NCI-H187 (cell line): ENCODE measurements at regions not wholly inside any gene's neighbourhood (a gene's known extent, or its start where the extent isn't known, plus 50 kb on each side); places are given as distances from the start of the nearest gene placed in this dataset.
"Not testable (repeated sequence)": the region's sequence is repeated elsewhere in the genome, so short reads cannot be mapped to it uniquely, and the experiment has no call there.

Experiments
- DNase-seq, 2 experiments: peaks; one replicate each; lab custom pipeline; 2025; lab: John Stamatoyannopoulos, UW

GRCh38 chr3:150300852-150301517, 107.1 kb upstream of the TSC22D2 start:
- no peak for DNase-seq

- DNase-seq: no peak
These were observed 107.7 kb upstream of the TSC22D2 start for GRCh38 chr3:150300388-150300787.

- no peak for DNase-seq
These were observed 108.9 kb upstream of the TSC22D2 start for GRCh38 chr3:150299201-150299600.

GRCh38 chr3:150296966-150297365, 111.1 kb upstream of the TSC22D2 start:
- DNase-seq: no peak

GRCh38 chr3:150296123-150296735, 111.9 kb upstream of the TSC22D2 start:
- no peak for DNase-seq

- DNase-seq: no peak
These were observed 114.6 kb upstream of the TSC22D2 start for GRCh38 chr3:150293401-150294001.

GRCh38 chr3:150292891-150293290, 115.2 kb upstream of the TSC22D2 start:
- no peak for DNase-seq

- DNase-seq: no peak
These were observed 116.6 kb upstream of the TSC22D2 start for GRCh38 chr3:150291515-150291914.

GRCh38 chr3:150286390-150287147, 121.5 kb upstream of the TSC22D2 start:
- peak in 1 of 2 experiments; percentile 1 for DNase-seq

GRCh38 chr3:150285601-150286000, 122.5 kb upstream of the TSC22D2 start:
- no peak for DNase-seq

- no peak for DNase-seq
These were observed 129.2 kb upstream of the TSC22D2 start for GRCh38 chr3:150278843-150279381.

- DNase-seq: no peak
These were observed 129.9 kb upstream of the TSC22D2 start for GRCh38 chr3:150278195-150278594.

GRCh38 chr3:150277444-150277843, 130.7 kb upstream of the TSC22D2 start:
- no peak for DNase-seq

GRCh38 chr3:150275941-150276340, 132.2 kb upstream of the TSC22D2 start:
- no peak for DNase-seq

GRCh38 chr3:150274372-150274771, 133.7 kb upstream of the TSC22D2 start:
- no peak for DNase-seq

- DNase-seq: no peak
These were observed 134.7 kb upstream of the TSC22D2 start for GRCh38 chr3:150273396-150273795.

GRCh38 chr3:150271591-150271960, 136.5 kb upstream of the TSC22D2 start:
- DNase-seq: no peak

- no peak for DNase-seq
These were observed 137.1 kb upstream of the TSC22D2 start for GRCh38 chr3:150270883-150271590.

GRCh38 chr3:150270444-150270843, 137.7 kb upstream of the TSC22D2 start:
- DNase-seq: not testable (repeated sequence)

GRCh38 chr3:150269526-150269925, 138.6 kb upstream of the TSC22D2 start:
- no peak for DNase-seq

GRCh38 chr3:150268426-150269391, 139.4 kb upstream of the TSC22D2 start:
- DNase-seq: no peak
